Spleen (tissue), 11 donors: ENCODE measurements at regions not wholly inside any gene's neighbourhood (a gene's known extent, or its start where the extent isn't known, plus 50 kb on each side); places are given as distances from the start of the nearest gene placed in this dataset.

Source experiments
- DNase-seq: peaks from one replicate; pipeline ENCODE4 v3.0.0-alpha.2; 2020
- H3K27ac ChIP-seq, 8 donors: fragments of 200-600 bp; sonication (generic) in 7 of 8; 1 replicate in 4 of 8; 2 replicates in 4 of 8; pipeline versions ENCODE4 v1.5.0 to v1.8.0; 2016 to 2021; ENCODE audit warnings: inconsistent platforms in 4 of 8, mild to moderate bottlenecking in 4 of 8, moderate library complexity in 1 of 8
- H3K27me3 ChIP-seq, 7 donors: fragments of 200-600 bp; sonication (generic) in 6 of 7; replicated peaks in 1 of 7; 1 replicate in 4 of 7; 2 replicates in 3 of 7; pipeline versions ENCODE4 v1.5.0 to v1.8.0; 2016 to 2021; ENCODE audit warnings: inconsistent platforms in 3 of 7, mild to moderate bottlenecking in 1 of 7
- H3K36me3 ChIP-seq, 6 donors: fragments of 200-600 bp; sonication (generic) in 5 of 6; 1 replicate in 4 of 6; 2 replicates in 2 of 6; pipeline versions ENCODE4 v1.5.0 to v1.8.0; 2016 to 2021; ENCODE audit warnings: inconsistent platforms in 2 of 6
- H3K4me1 ChIP-seq, 6 donors: fragments of 200-600 bp; sonication (generic) in 5 of 6; 1 replicate in 3 of 6; 2 replicates in 3 of 6; pipeline versions ENCODE4 v1.5.0 to v1.8.0; 2016 to 2021; ENCODE audit warnings: inconsistent platforms in 3 of 6
- H3K4me3 ChIP-seq, 8 donors: fragments of 200-600 bp; sonication (generic) in 7 of 8; 1 replicate in 4 of 8; 2 replicates in 4 of 8; pipeline versions ENCODE4 v1.5.0 to v1.8.0; 2016 to 2021; ENCODE audit warnings: inconsistent platforms in 4 of 8, mild to moderate bottlenecking in 4 of 8, moderate library complexity in 2 of 8
- H3K9me3 ChIP-seq, 8 donors: fragments of 200-600 bp; sonication (generic) in 7 of 8; 1 replicate in 4 of 8; 2 replicates in 4 of 8; pipeline versions ENCODE4 v1.5.0 to v1.8.0; 2016 to 2021; ENCODE audit warnings: inconsistent platforms in 4 of 8
- POLR2A ChIP-seq, 3 donors: fragments of 450-650 bp; IDR thresholded peaks; one replicate each; pipeline ENCODE4 v1.5.1; 2017; ENCODE audit warnings: antibody characterized with exemption in 3 of 3, mild to moderate bottlenecking in 1 of 3
- POLR2AphosphoS5 ChIP-seq, 3 donors: sonication (generic); formaldehyde crosslinking; IDR thresholded peaks; one replicate each; pipeline ENCODE4 v1.5.1; 2017; ENCODE audit warnings: antibody characterized with exemption in 3 of 3
- WGBS, 5 donors: extraction: QIAGEN DNeasy Blood & Tissue Kit in 3 of 5; methylation state at CpG; one replicate each; pipeline versions ENCODE4 v1.1.5 to v1.1.7; 2013 to 2018; 5-methylcytosine and 5-hydroxymethylcytosine counted together
- intact Hi-C: fragments of 100-400 bp; cut with DNase I; formaldehyde crosslinking; loops from one replicate; pipeline ENCODE4 v1.15.0; 2023; ENCODE audit warnings: low total_unique reads
- TF ChIP-seq, protein P1 (sequence below), 11 experiments: fragments of 200-600 bp in 7 of 11; fragments of 450-650 bp in 4 of 11; sonication (generic) in 4 of 11; IDR thresholded peaks in 8 of 11; conservative IDR thresholded peaks in 3 of 11; 1 replicate in 7 of 11; 2 replicates in 4 of 11; pipeline versions ENCODE4 v1.4.0 to v1.8.0; 2016 to 2021; ENCODE audit warnings: antibody characterized with exemption in 11 of 11, inconsistent platforms in 4 of 11, mild to moderate bottlenecking in 1 of 11
- donor health status: healthy with polysubstance abuse.
- donor health status: DM: no; HTN: no; CAD: no; lungs with moderate emphysema.
- donor health status: DM: no; HTN: no; CAD: no.
- donor health status: Bipolar disorder and iron deficiency.
- donor health status: healthy.
- donor health status: DM: no; HTN: no; CAD: no.
- donor health status: DM: yes; HTN: yes; CAD: no.

DNA sequence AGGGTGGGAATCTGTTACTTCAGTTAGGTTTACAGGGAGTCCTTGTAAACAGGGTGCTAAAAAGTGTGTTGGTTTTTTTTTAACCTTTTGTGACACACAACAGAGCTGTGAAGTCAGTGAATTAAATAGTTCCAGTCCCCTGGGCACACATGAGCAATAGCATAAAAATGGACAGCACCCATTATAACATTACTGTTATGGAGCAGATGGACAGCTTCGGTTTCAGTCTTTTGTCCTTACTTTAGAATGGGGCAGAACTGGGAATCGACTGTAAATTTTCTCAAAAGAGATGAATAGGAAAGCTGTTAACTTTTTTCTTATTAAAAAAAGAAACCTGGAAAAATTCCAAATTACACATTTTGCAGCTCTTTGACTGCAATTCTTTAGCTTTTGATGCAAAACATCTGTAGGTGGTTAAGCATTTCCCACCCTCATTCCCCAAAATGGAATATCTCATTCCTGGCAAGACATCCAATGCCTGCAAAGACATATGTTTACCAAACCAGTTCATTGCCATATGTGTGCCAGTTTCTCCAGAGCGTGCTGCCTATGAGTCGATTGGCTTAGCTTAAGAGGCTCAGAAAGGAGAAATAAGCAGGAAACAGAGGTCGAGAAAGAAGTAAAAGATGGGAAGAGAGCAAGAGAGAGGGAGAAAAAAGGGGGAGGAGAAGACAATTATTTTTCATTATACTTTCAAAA lies 212.3 kb upstream of the TMEM161B start:
- no peak for TF ChIP-seq POLR2AphosphoS5 (IDR thresholded peaks at IDR 0.05)
- Histone ChIP-seq H3K27me3 (peaks cover 0 to 4% (median 0%) of the 10 kb centered on the region in 7 donors), H3K36me3 (no peaks in the 10 kb centered on the region), H3K4me1 (no peaks in the 10 kb centered on the region), H3K27ac (no peak overlapping the region), H3K9me3 (no peaks in the 10 kb centered on the region), H3K4me3 (no peak overlapping the region)
- no peak for DNase-seq
- intact Hi-C loops: no loop called here
- whole genome bisulfite sequencing, 5 donors: 55 to 71% (median 69%) methylated on average over 5 of the region's 5 CpGs

DNA sequence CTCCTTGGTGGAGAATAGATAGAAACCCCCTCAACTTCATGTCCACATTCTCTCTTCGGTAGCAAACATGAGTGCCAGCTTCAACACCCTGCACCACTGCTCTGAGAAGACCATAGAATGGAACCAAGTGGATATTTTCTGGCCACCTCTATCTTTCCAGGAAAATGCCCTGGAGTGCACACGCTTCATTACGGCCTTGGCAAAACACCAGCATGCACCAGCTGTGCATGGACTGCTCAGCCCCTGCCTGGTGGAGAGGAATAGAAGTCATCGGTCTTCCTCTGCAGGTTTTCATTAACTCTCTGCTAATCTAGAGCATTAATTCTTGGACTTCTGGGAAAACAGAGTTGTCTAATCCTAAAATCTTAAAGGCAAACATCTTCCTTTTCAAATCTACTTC lies 211.6 kb upstream of the TMEM161B start:
- no peaks in the 10 kb centered on the region for H3K4me1 ChIP-seq
- H3K27me3 ChIP-seq: peaks cover 0 to 5% (median 0%) of the 10 kb centered on the region in 7 donors
- intact Hi-C loops: no loop called here
- H3K36me3 ChIP-seq: no peaks in the 10 kb centered on the region
- H3K4me3 ChIP-seq: no peak overlapping the region
- no peaks in the 10 kb centered on the region for H3K9me3 ChIP-seq
- H3K27ac ChIP-seq: no peak overlapping the region
- TF ChIP-seq, protein P1, sequence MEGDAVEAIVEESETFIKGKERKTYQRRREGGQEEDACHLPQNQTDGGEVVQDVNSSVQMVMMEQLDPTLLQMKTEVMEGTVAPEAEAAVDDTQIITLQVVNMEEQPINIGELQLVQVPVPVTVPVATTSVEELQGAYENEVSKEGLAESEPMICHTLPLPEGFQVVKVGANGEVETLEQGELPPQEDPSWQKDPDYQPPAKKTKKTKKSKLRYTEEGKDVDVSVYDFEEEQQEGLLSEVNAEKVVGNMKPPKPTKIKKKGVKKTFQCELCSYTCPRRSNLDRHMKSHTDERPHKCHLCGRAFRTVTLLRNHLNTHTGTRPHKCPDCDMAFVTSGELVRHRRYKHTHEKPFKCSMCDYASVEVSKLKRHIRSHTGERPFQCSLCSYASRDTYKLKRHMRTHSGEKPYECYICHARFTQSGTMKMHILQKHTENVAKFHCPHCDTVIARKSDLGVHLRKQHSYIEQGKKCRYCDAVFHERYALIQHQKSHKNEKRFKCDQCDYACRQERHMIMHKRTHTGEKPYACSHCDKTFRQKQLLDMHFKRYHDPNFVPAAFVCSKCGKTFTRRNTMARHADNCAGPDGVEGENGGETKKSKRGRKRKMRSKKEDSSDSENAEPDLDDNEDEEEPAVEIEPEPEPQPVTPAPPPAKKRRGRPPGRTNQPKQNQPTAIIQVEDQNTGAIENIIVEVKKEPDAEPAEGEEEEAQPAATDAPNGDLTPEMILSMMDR (IDR thresholded peaks at IDR 0.05 in 8 of 11, conservative IDR thresholded peaks at IDR 0.05 in 3 of 11): no peak
- TF ChIP-seq POLR2A (IDR thresholded peaks at IDR 0.05): no peak
- TF ChIP-seq POLR2AphosphoS5 (IDR thresholded peaks at IDR 0.05): no peak
- DNase-seq: no peak
- WGBS, 5 donors: 74 to 86% (median 79%) methylated on average over 4 of the region's 4 CpGs

DNA sequence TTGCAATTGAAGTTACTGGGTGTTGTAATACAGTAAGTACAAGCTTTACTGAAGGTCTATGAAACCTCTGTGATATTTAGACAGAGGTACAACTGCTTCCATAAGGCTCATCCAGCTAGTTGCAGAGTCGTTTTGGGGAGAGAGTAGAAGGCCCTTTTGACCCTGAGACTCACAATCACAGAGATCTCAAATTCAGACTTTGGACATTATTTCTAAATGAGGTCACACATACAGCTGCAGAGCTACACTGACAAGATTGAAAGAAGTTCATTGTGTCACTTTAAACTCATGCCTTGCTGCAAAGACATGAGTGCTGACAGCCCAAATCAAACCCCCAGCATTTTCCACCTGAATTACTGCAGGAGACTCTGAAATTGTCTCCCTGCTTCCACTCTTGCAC lies 205.9 kb upstream of the TMEM161B start:
- Histone ChIP-seq H3K27ac (no peak overlapping the region), H3K36me3 (no peaks in the 10 kb centered on the region), H3K27me3 (peaks cover 0 to 5% (median 0%) of the 10 kb centered on the region in 7 donors), H3K4me3 (no peak overlapping the region), H3K4me1 (no peaks in the 10 kb centered on the region), H3K9me3 (peaks cover 0 to 8% (median 3%) of the 10 kb centered on the region in 8 donors)
- intact Hi-C loops: no loop called here
- WGBS, 5 donors: 16 to 30% (median 22%) methylated on average over 1 of the region's 1 CpG
- DNase-seq: no peak
- no peak for TF ChIP-seq POLR2AphosphoS5 (IDR thresholded peaks at IDR 0.05)
- TF ChIP-seq, protein P1 (IDR thresholded peaks at IDR 0.05 in 8 of 11, conservative IDR thresholded peaks at IDR 0.05 in 3 of 11): no peak
- TF ChIP-seq POLR2A (IDR thresholded peaks at IDR 0.05): no peak

DNA sequence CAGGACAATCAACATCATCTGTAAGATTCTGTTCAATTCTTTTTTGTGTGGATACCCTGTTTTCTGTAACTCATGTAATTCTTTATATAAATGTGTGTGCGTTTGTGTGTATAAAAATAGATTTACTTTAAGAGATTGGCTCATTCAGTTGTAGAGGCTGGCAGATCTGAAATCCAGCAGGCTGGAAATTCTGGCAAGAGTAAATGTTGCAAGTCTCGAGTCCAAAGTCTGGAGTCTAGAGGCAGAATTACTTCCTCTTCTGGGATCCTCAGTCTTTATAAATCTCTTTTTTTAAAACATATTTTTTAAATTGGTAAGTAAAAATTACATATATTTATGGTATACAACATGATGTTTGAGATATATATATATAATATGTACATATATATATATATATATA lies 202.1 kb upstream of the TMEM161B start:
- WGBS, 5 donors: 81 to 90% (median 85%) methylated on average over 2 of the region's 2 CpGs
- DNase-seq: no peak
- H3K9me3 ChIP-seq: peaks cover 0 to 8% (median 3%) of the 10 kb centered on the region in 8 donors
- H3K27ac ChIP-seq: no peak overlapping the region
- H3K27me3 ChIP-seq: peaks cover 0 to 3% (median 0%) of the 10 kb centered on the region in 7 donors
- no peak overlapping the region for H3K4me3 ChIP-seq
- TF ChIP-seq, protein P1 (IDR thresholded peaks at IDR 0.05 in 8 of 11, conservative IDR thresholded peaks at IDR 0.05 in 3 of 11): no peak
- TF ChIP-seq POLR2AphosphoS5 (IDR thresholded peaks at IDR 0.05) (no peak), POLR2A (IDR thresholded peaks at IDR 0.05) (no peak)
- intact Hi-C loops: no loop called here
- no peaks in the 10 kb centered on the region for H3K4me1 ChIP-seq
- H3K36me3 ChIP-seq: no peaks in the 10 kb centered on the region
